ENCODE measurements at regions not wholly inside any gene's neighbourhood (a gene's known extent, or its start where the extent isn't known, plus 50 kb on each side); places are given as distances from the start of the nearest gene placed in this dataset.

DNA sequence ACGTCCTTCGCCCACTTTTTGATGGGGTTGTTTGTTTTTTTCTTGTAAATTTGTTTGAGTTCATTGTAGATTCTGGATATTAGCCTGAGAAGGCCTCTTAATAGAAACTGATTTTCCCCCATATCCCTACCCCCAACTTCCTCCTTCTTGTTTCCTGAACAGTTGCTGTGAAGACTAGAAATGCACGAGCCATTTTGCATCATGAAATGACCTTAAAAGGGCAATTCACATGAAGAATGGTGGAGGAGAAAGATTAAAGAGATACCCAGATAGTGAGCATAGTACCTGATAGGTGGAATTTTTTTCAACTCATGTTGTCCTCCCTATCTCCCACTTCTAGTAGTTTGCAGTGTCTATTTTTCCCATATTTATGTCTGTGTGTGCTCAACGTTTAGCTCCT is 55.2 kb upstream of the KCNH8 start:
- Histone ChIP-seq H3K4me1 (ENCODE audit: control insufficient read depth, insufficient read depth, low read length) (0 out of 2 replicates have a peak, but pooled peaks cover 3% of the 10 kb centered on the region), H3K4me3 (ENCODE audit: low read depth, low read length) (no peak overlapping the region), H3K27me3 (ENCODE audit: control insufficient read depth, insufficient read depth, low read length) (no peaks in the 10 kb centered on the region), H3K9ac (ENCODE audit: low read depth, low read length) (no peak overlapping the region), H3K27ac (ENCODE audit: low read depth, low read length) (no peak overlapping the region), H3K36me3 (ENCODE audit: control insufficient read depth, insufficient read depth, low read length) (no peaks in the 10 kb centered on the region), H3K9me3 (ENCODE audit: control insufficient read depth, insufficient read depth, low read length) (no peaks in the 10 kb centered on the region)

DNA sequence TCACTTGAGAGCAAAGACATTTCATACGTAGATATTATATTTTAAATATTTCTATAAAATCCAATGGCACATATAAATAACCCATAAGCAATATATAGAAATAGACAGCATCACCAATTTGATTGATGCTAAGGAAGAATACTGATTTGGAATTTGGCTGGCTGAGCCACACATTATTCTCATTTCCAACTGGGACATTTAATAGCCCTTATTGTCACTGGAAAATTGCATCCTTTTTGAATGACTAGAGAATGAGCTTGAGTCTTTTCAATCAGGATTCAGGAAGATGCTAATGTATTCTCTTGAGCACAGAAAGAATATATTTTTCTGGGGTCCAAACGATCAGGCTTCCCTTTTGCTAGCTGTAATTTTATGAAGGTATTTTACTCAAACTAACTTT is 70.9 kb upstream of the KCNH8 start:
- H3K36me3 ChIP-seq (ENCODE audit: control insufficient read depth, insufficient read depth, low read length) = no peaks in the 10 kb centered on the region
- no peak overlapping the region for H3K4me3 ChIP-seq (ENCODE audit: low read depth, low read length)
- H3K27me3 ChIP-seq (ENCODE audit: control insufficient read depth, insufficient read depth, low read length) = no peaks in the 10 kb centered on the region
- no peak overlapping the region for H3K9ac ChIP-seq (ENCODE audit: low read depth, low read length)
- H3K9me3 ChIP-seq (ENCODE audit: control insufficient read depth, insufficient read depth, low read length) = no peaks in the 10 kb centered on the region
- H3K4me1 ChIP-seq (ENCODE audit: control insufficient read depth, insufficient read depth, low read length) = peaks cover 36% of the 10 kb centered on the region
- no peak overlapping the region for H3K27ac ChIP-seq (ENCODE audit: low read depth, low read length)

DNA sequence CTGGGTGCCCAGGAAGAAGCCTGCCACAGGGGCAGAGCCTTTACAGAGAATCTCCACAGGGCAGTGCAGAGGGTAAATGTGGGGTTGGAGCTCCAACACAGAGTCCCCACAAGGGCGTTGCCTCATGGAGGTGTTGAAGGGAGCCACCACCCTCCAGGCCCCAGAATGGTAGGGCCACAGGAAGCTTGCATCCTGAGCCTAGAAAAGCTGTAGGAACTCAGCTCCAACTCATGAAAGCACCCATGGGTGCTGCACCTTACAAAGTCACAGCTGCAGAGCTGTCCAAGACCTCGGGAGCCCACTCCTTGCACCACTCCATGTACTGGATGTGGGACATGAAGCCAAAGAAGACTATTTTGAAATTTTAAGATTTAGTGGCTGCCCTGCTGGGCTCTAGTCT is 73.3 kb upstream of the KCNH8 start:
- H3K36me3 ChIP-seq (ENCODE audit: control insufficient read depth, insufficient read depth, low read length) = no peaks in the 10 kb centered on the region
- no peak overlapping the region for H3K4me3 ChIP-seq (ENCODE audit: low read depth, low read length)
- H3K27me3 ChIP-seq (ENCODE audit: control insufficient read depth, insufficient read depth, low read length) = no peaks in the 10 kb centered on the region
- no peaks in the 10 kb centered on the region for H3K9me3 ChIP-seq (ENCODE audit: control insufficient read depth, insufficient read depth, low read length)
- H3K4me1 ChIP-seq (ENCODE audit: control insufficient read depth, insufficient read depth, low read length) = peaks cover 36% of the 10 kb centered on the region
- H3K9ac ChIP-seq (ENCODE audit: low read depth, low read length) = no peak overlapping the region
- peak overlapping the region; percentile 79 for H3K27ac ChIP-seq (ENCODE audit: low read depth, low read length)

DNA sequence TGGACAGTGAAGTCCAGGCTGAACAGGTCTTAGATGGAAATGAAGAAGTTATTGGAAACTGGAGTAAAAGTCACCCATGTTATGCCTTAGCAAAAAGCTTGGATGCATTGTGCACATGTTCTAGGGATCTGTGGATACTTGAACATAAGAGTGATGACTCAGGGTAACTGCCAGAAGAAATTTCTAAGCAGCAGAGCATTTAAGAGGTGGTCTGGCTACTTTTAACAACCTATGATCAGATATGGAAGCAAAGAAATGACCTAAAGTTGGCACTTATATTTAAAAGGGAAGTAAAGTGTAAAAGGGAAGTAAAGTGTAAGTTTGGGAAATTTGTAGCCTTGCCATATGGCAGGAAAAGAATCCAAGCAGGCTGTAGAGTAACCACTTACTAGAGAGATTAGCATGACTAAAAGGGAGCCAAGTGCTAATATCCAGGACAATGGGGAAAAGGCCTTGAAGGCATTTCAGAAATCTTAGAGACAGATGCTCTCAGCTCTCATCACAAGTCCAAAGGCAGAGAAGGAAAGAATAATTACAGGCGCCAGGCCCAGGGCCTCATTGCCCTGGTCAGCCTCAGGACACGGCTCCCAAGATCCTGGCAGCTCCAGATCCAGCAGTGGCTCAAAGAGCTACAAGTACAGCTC is 73.9 kb upstream of the KCNH8 start:
- Histone ChIP-seq H3K4me1 (ENCODE audit: control insufficient read depth, insufficient read depth, low read length) (peaks cover 36% of the 10 kb centered on the region), H3K36me3 (ENCODE audit: control insufficient read depth, insufficient read depth, low read length) (no peaks in the 10 kb centered on the region), H3K4me3 (ENCODE audit: low read depth, low read length) (0 out of 2 replicates have a peak overlapping the region, but pooled peaks have one; percentile 34), H3K9me3 (ENCODE audit: control insufficient read depth, insufficient read depth, low read length) (peaks cover 4% of the 10 kb centered on the region; the same call in 1 of the 2 replicates), H3K9ac (ENCODE audit: low read depth, low read length) (no peak overlapping the region), H3K27me3 (ENCODE audit: control insufficient read depth, insufficient read depth, low read length) (no peaks in the 10 kb centered on the region), H3K27ac (ENCODE audit: low read depth, low read length) (peak overlapping the region; percentile 79)

DNA sequence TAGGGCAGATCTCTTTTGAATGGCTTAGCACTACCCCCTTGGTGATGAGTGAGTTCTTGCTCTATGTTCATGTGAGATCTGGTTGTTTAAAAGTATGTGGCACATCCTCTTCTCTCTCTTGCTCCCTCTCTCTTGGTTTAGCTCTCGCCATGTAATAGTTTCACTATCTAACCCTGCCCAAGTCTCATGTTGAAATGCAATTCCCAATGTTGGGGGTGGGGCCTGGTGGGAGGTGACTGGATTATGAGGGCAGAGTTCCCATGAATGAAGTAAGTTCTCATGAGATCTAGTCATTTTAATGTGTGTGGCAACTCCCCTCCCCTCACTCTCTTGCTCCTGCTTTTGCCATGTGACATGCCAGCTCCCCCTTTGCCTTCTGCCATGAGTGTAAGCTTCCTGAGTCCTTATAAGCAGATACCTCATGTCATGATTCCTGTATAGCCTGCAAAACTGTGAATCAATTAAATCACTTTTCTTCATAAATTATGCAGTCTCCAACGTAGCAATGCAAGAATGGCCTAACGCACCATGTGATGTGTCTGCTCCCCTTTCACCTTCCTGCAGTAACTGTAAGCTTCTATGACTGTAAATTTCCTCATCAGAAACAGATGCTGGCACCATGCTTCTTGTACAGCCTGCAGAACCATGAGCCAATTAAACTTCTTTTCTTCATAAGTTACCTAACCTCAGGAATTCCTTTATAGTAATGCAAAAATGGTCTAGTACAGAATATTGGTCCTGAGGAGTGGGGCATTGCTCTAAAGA is 74.8 kb upstream of the KCNH8 start:
- H3K9me3 ChIP-seq (ENCODE audit: control insufficient read depth, insufficient read depth, low read length) = peaks cover 12% of the 10 kb centered on the region
- no peaks in the 10 kb centered on the region for H3K36me3 ChIP-seq (ENCODE audit: control insufficient read depth, insufficient read depth, low read length)
- H3K27me3 ChIP-seq (ENCODE audit: control insufficient read depth, insufficient read depth, low read length) = no peaks in the 10 kb centered on the region
- peak overlapping the region; percentile 74 for H3K27ac ChIP-seq (ENCODE audit: low read depth, low read length)
- H3K4me1 ChIP-seq (ENCODE audit: control insufficient read depth, insufficient read depth, low read length) = peaks cover 36% of the 10 kb centered on the region
- H3K4me3 ChIP-seq (ENCODE audit: low read depth, low read length) = no peak overlapping the region
- no peak overlapping the region for H3K9ac ChIP-seq (ENCODE audit: low read depth, low read length)

- H3K27me3 ChIP-seq (ENCODE audit: control insufficient read depth, insufficient read depth, low read length) = no peaks in the 10 kb centered on the region
- H3K27ac ChIP-seq (ENCODE audit: low read depth, low read length) = no peak overlapping the region
- peaks cover 13% of the 10 kb centered on the region for H3K9me3 ChIP-seq (ENCODE audit: control insufficient read depth, insufficient read depth, low read length)
- H3K36me3 ChIP-seq (ENCODE audit: control insufficient read depth, insufficient read depth, low read length) = no peaks in the 10 kb centered on the region
- peaks cover 23% of the 10 kb centered on the region for H3K4me1 ChIP-seq (ENCODE audit: control insufficient read depth, insufficient read depth, low read length)
- H3K4me3 ChIP-seq (ENCODE audit: low read depth, low read length) = no peak overlapping the region
- no peak overlapping the region for H3K9ac ChIP-seq (ENCODE audit: low read depth, low read length)
Measured at GRCh38 chr3:19070325-19070724, 78.0 kb upstream of the KCNH8 start.

- H3K27me3 ChIP-seq (ENCODE audit: control insufficient read depth, insufficient read depth, low read length) = no peaks in the 10 kb centered on the region
- no peak overlapping the region for H3K9ac ChIP-seq (ENCODE audit: low read depth, low read length)
- H3K27ac ChIP-seq (ENCODE audit: low read depth, low read length) = no peak overlapping the region
- no peaks in the 10 kb centered on the region for H3K4me1 ChIP-seq (ENCODE audit: control insufficient read depth, insufficient read depth, low read length)
- H3K4me3 ChIP-seq (ENCODE audit: low read depth, low read length) = no peak overlapping the region
- H3K9me3 ChIP-seq (ENCODE audit: control insufficient read depth, insufficient read depth, low read length) = peaks cover 13% of the 10 kb centered on the region
- H3K36me3 ChIP-seq (ENCODE audit: control insufficient read depth, insufficient read depth, low read length) = no peaks in the 10 kb centered on the region
Measured at GRCh38 chr3:19065027-19065426, 83.3 kb upstream of the KCNH8 start.

DNA sequence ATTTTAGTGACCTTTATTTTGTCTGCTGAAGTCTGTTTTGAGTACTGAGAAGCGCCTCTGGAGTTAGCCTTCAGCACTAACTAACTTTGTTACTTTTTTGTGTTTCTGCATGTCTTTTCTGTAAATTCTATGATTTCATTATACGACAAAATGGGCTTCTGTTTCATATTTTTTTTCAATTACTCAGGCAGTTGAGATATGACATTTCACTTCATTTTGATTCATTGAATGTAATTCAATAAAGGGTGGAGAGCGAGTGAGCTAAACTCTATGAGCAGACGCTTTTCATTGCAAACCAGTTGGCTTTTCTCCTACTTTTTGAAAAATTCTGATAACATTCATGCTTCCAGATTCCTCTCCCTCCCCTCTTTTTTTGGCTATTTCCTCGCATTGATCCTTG is 84.4 kb upstream of the KCNH8 start:
- no peak overlapping the region for H3K27ac ChIP-seq (ENCODE audit: low read depth, low read length)
- no peak overlapping the region for H3K9ac ChIP-seq (ENCODE audit: low read depth, low read length)
- no peak overlapping the region for H3K4me3 ChIP-seq (ENCODE audit: low read depth, low read length)

GRCh38 chr3:19060404-19060803 is 87.9 kb upstream of the KCNH8 start:
- H3K4me3 ChIP-seq (ENCODE audit: low read depth, low read length) = no peak overlapping the region
- H3K27ac ChIP-seq (ENCODE audit: low read depth, low read length) = no peak overlapping the region
- H3K4me1 ChIP-seq (ENCODE audit: control insufficient read depth, insufficient read depth, low read length) = peaks cover 8% of the 10 kb centered on the region; the same call in 1 of the 2 replicates
- no peaks in the 10 kb centered on the region for H3K9me3 ChIP-seq (ENCODE audit: control insufficient read depth, insufficient read depth, low read length)
- H3K36me3 ChIP-seq (ENCODE audit: control insufficient read depth, insufficient read depth, low read length) = no peaks in the 10 kb centered on the region
- H3K9ac ChIP-seq (ENCODE audit: low read depth, low read length) = no peak overlapping the region
- H3K27me3 ChIP-seq (ENCODE audit: control insufficient read depth, insufficient read depth, low read length) = no peaks in the 10 kb centered on the region

More for the DNA sequence above, 84.4 kb upstream of the KCNH8 start:
- peaks cover 4% of the 10 kb centered on the region; the same call in 1 of the 2 replicates for H3K9me3 ChIP-seq (ENCODE audit: control insufficient read depth, insufficient read depth, low read length)
- no peaks in the 10 kb centered on the region for H3K36me3 ChIP-seq (ENCODE audit: control insufficient read depth, insufficient read depth, low read length)
- no peaks in the 10 kb centered on the region for H3K4me1 ChIP-seq (ENCODE audit: control insufficient read depth, insufficient read depth, low read length)
- no peaks in the 10 kb centered on the region for H3K27me3 ChIP-seq (ENCODE audit: control insufficient read depth, insufficient read depth, low read length)

- no peaks in the 10 kb centered on the region for H3K36me3 ChIP-seq (ENCODE audit: control insufficient read depth, insufficient read depth, low read length)
- no peak overlapping the region for H3K27ac ChIP-seq (ENCODE audit: low read depth, low read length)
- H3K4me1 ChIP-seq (ENCODE audit: control insufficient read depth, insufficient read depth, low read length) = peaks cover 5% of the 10 kb centered on the region; the same call in 1 of the 2 replicates
- H3K9ac ChIP-seq (ENCODE audit: low read depth, low read length) = no peak overlapping the region
- no peak overlapping the region for H3K4me3 ChIP-seq (ENCODE audit: low read depth, low read length)
- H3K9me3 ChIP-seq (ENCODE audit: control insufficient read depth, insufficient read depth, low read length) = no peaks in the 10 kb centered on the region
- H3K27me3 ChIP-seq (ENCODE audit: control insufficient read depth, insufficient read depth, low read length) = no peaks in the 10 kb centered on the region
Measured at GRCh38 chr3:19052874-19053273, 95.4 kb upstream of the KCNH8 start.

- no peak overlapping the region for H3K27ac ChIP-seq (ENCODE audit: low read depth, low read length)
- no peak overlapping the region for H3K9ac ChIP-seq (ENCODE audit: low read depth, low read length)
- no peaks in the 10 kb centered on the region for H3K9me3 ChIP-seq (ENCODE audit: control insufficient read depth, insufficient read depth, low read length)
- no peaks in the 10 kb centered on the region for H3K4me1 ChIP-seq (ENCODE audit: control insufficient read depth, insufficient read depth, low read length)
- no peak overlapping the region for H3K4me3 ChIP-seq (ENCODE audit: low read depth, low read length)
- no peaks in the 10 kb centered on the region for H3K27me3 ChIP-seq (ENCODE audit: control insufficient read depth, insufficient read depth, low read length)
- H3K36me3 ChIP-seq (ENCODE audit: control insufficient read depth, insufficient read depth, low read length) = no peaks in the 10 kb centered on the region
Measured at GRCh38 chr3:19046440-19046839, 101.9 kb upstream of the KCNH8 start.

Data from HUES48 (cell line).